ENCODE measurements at regions not wholly inside any gene's neighbourhood (a gene's known extent, or its start where the extent isn't known, plus 50 kb on each side); places are given as distances from the start of the nearest gene placed in this dataset.
A peak's percentile ranks its signal among the peaks of the same experiment; 100 is the strongest.
"Not testable (repeated sequence)": the region's sequence is repeated elsewhere in the genome, so short reads cannot be mapped to it uniquely, and the experiment has no call there.

DNA sequence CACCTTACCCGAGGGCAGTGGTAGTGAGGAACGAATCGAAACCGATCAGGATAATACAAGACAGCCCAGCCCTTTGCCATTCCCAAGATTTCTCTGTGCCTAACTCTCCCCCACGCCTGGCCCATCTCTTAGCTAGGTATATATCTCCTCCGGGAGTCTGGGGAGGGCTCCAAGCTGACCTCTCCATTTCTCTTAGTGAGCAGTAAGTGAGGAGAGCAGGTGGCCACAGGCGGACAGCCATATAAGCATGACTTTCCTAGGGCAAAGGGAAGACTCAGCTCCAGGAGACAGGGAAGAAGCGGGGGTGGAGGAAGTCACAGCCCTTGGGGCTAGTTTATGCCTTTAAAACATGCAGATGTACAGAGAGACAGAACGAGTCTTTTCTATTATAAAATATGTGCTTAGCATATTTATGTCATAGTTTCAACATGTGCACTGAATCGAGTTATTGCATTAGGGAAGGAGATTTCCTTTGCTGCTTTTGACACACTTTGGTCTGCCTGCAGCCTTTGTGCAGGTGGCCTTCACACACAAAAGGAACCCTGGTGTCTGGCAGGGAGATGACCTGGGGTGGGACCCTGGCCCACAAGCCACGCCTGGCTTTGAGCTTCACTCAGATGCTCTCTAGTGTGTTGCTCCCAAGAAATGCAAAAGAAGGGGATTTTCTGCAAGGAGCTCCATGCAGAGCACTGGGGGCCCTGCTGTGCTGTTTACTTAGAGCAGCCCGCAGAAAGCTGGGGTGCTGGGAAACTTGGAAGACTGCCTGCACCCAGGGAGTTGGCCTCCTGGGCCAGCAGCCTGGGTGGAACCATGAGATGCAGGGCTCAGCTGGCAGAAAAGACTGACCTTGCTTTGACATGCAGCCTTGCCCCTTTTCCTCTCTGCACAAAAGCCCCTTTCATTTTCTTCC is 613.3 kb downstream of the BCOR start:
- no peak for DNase-seq

DNA sequence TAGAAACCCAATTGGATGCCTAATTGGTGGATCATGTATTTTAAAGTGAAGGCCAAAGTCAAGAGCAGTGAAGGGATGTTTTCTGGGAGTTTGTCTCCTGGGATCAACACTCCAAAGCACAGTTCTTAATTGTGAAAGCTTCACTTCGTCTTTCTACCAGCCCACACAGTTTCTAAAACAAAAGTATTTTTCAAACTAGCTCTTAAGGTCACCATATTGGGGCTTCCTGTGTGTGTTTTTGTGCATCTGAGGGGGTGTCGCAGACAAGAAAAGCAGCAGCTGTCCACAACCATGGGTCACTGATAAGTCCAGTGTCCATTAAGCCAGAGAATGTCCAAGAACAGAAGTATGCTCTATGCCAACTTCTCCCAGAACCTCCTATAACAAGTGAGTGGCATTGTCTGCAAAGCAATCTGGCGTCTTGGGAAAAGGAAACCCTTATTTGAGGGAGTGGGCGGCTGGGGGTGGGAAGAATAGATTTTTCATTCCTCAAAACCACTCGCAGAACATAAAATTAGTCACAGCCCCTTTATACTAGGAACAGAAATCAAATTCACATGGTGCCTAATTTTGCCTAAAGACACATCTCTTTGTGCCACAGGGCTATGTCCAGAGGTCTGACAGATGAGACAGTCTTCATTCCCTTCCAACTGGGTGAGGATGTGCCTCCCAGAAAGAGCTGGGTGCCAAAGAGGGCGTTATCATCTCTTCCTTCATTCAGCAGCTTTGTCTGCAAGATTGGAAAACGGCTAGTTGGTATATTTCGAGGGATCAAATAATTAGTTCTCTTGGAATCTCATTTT is 610.4 kb downstream of the BCOR start:
- DNase-seq: no peak

DNA sequence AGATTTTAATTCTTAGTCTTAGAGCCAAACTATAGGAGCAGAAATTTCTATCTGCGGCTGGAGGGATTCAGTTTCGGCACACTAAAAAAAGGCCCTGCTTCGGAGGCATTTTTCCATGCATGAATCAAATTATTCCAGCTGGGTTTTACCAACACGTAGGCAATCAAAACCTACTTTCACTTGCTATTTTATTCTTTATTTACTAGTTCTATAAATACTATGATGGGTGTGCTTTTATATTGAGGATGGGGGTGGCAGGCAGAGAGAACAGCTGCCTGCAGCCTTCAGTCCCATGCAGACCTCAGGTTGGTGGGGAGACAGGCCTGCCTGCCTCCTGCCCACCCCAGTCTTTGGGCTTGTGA is 609.8 kb downstream of the BCOR start:
- DNase-seq: no peak

DNA sequence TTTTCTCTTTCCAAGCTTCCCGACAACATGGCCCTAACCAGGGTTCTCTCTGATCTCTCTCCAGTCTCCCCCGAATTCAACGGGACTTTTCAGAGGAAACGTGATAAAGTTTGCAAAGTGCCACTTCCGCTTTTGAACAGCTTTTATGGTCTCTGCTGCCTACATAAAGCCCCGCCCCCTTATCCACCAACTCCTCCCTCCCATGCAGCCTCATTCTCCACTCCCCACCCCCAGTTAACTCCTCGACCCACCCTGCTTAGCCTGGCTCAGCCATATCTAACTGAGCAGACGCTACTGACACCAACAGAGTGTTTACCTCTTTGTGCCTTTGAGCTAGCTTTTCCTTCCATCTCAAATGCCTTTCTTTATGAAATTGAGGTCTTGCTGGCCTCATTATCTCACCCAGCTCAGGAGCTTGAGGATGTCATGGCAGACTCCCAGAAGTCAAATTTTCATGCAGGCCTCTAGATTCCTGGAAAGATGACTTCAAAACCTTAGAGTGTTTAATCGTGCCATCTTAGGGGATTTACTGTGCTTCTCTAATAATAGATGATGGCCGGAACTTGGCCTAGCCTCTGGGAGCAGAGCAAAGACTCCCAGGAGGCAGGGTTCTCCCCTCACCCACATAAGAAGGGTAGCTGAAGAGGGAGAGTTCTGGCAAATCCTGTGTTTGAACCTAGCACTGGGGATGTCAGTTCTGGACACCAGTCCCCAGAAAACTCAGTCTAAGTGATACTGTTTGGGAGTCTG is 606.0 kb downstream of the BCOR start:
- DNase-seq: peak; percentile 67

DNA sequence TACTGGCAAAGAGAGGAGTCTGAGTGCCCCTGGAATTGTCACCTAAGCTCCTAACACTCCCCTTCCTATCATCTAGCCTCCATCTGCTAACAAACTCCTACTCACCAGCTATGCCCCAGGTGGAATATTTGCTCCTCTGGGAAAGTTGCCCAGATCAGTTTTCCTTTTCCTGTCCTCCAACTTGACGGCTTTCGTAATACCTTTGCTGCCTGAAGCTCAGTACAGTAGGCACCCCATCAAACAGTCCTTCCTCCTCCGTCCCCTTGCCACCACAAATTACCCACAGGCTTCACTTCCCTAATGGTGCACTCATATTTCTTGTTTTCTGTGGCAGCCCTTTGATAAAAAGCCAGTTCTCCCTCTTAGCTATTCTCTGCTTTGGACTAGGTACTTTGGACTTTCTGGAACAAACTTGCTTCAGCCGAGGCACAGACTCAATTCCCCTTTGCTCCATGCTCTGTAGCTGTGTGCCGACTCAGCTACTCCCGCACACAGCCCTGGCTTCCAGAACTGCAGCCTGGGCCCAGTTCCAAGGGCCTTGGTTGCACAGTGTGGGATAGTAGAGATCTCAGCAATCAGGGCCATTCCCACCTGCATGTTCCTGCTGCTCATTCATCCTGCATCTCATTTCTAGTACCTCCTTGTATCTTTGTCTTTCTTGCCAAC is 605.1 kb downstream of the BCOR start:
- no peak for DNase-seq

DNA sequence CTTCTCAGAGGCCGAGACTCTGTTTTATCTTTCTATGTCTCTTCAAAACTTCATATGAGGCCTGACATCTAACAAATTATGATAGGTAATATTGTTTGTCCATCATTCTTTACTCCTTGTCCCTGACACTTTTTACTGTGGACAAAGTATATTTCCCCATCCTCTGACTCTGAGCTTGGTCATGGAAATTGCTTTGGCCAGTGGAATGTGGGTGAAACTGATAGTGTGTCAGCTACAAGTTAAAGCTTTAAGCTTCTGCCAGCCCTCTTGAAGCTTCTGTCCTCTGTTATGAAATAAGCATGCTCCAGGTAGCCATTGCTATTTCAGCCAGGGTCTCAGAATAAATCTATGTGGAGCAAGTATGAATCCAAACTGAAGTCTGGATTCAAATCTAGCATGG is 604.6 kb downstream of the BCOR start:
- DNase-seq: no peak

DNA sequence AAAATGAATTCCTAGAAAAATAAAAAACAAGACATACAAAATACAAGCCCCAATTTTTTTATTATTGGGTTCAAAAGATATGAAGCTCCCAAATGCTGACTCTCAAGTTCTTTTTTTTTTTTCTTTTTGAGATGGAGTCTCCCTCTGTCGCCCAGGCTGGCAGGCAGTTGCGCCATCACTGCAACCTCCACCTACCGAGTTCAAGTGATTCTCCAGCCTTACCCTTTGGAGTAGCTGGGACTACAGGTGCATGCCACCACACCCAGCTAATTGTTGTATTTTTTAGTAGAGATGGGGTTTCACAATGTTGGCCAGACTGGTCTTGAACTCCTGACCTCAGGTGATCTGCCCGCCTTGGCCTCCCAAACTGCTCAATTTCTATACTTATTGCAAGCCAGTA is 600.6 kb downstream of the BCOR start:
- DNase-seq: not testable (repeated sequence)

DNA sequence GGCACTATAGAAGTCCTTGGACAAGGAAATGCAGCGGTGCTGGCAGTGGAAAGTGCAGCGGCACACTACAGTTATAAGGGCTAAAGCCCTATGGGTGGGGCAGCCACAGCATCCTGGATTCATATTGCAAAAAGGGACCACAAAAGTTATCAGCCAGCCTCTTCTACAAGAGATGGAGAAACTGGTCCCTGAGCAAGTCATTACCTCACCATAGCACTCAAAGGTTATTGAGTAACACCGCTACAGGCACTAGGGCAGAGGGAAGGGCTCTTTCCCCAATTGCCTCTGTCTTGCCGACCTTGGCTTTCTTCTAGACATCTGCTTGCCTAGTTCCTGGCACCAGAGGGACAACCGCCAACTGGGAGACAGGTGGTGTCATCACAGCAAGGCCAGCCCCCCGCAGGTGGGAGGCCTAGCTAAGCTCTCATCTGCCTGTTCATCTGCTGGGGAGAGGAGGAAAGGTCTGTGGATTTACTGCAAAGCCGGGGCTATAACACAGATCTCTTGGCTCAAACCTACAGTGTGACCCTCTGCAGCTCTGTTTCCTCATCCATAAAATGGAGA is 600.0 kb downstream of the BCOR start:
- no peak for DNase-seq

DNA sequence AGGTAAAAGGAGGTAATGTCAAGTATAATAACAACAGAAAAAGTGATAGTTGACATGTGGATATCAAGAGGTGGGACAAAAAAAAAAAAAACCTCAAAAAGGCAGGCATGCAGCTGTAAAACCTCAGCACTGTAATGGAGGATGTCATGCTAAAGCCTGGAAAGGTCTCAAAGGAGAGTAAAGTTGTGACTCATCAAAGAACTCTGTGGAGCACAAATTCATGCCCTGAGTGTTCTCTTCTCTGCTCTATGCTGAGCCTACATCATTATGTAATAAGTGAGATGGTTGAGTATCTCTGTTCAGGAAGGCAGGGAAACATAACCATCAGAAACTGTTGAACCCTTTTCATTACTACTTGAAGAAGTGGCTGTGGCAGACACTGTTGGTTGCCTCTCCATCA is 597.8 kb downstream of the BCOR start:
- DNase-seq: no peak

DNA sequence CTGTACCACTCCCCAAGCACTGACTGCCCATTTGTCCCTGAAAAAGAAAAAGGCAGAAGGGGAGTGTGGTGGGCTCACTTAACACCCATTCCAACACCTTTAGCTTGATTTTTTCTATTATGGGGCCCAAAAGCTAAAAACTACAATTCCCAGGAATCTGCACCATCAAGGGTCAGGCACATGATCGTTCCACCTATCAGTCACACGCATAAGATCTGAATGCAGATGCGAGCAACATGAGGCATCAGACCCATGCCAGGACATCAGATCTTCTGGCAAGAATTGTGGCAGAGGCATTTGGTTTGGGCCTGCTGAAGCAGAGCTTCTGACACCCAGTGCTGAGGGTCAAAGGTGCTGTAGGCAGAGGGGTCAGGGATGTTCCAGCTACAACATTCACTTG is 595.9 kb downstream of the BCOR start:
- DNase-seq: no peak

DNA sequence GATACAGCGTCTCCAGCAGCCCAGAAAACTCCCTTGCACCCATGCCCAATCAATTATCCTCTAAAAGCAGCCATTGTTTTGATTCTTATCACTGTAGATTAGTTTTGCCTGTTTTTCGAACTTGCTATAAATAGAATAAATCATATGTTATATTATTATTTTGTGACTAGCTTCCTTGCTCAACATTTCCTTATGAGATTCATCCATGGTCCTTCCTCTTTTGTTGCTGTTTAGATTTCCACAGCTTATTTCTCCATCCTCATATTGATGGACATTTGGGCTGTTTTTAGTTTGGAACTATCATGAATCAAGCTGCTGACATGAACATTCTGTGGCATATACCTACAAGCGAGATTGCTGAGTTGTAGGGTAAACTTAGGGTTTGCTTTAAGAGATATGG is 595.3 kb downstream of the BCOR start:
- no peak for DNase-seq

DNA sequence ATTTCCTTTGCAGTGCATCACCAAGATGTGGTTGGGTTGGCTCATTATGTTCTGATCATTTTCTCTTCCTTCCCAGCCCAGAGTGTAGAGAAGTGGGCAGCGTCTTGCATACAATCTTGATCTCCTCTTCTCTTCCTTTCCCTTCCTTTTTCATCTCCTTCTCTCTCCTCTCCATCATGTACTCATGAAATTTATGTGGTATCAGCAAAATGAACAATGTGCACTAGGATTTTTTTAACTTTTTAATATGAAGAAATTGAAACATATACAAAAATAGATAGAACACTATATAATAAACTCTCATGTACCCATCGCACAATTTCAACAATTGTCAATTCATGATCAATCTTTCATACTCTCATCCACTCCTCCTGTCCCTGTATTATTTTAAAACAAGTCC is 593.5 kb downstream of the BCOR start:
- no peak for DNase-seq

DNA sequence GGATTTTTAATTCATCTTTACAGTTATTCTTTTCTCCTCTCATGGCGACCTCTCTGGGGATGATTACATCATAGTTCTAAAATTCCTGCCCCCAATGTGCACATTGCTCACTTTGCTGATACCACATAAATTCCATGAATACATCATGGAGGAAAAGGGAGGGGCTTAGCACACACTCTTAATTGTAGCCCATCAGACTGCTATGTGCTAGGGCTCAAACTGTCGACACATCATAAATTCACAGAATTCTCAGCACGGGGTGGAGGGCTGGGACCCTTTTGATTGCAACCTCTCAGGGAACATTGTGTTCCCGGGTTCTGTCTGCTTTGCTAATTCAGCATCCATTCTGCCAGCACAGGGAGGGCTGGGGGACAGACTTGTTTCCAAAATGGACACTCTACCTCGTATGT is 592.9 kb downstream of the BCOR start:
- DNase-seq: no peak

DNA sequence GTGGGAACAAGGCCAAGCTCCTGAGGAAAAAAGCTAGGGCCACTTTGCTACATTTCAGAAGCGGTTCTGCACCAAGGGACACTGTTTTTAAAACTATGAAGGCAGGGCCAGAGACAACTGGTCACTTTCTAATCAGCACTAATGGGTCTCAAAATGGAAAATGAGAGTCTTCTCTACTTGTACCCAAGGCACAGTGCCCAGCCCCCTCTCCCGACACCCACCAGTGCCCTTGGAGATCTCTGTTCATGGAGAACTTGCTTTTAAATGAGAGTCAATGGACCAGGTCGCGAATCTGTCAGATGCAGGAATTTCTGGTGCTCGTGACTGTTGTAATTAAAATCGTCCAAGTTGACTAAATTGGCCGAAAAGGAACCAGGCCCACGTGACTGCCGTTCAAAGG is 591.6 kb downstream of the BCOR start:
- DNase-seq: no peak

DNA sequence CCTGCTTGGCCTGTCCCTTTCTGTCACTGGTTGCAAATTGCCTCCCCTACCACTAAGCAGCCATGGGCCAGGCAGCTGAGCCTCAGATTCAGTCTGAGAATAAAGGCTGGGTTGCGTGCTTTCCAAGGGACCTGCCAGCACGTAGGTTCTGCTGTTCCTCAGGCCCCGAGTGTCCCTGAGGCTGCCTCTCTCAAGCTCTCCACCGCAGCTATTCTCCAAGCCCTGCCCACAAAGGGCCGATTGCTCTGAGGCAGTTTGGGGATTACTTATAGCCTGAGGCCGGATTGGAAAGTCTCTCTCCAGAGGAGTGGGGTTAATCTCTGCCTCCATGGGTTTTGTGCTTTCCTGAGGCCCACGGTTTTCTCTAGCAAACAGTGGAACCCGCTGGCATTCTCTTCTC is 590.7 kb downstream of the BCOR start:
- DNase-seq: no peak

DNA sequence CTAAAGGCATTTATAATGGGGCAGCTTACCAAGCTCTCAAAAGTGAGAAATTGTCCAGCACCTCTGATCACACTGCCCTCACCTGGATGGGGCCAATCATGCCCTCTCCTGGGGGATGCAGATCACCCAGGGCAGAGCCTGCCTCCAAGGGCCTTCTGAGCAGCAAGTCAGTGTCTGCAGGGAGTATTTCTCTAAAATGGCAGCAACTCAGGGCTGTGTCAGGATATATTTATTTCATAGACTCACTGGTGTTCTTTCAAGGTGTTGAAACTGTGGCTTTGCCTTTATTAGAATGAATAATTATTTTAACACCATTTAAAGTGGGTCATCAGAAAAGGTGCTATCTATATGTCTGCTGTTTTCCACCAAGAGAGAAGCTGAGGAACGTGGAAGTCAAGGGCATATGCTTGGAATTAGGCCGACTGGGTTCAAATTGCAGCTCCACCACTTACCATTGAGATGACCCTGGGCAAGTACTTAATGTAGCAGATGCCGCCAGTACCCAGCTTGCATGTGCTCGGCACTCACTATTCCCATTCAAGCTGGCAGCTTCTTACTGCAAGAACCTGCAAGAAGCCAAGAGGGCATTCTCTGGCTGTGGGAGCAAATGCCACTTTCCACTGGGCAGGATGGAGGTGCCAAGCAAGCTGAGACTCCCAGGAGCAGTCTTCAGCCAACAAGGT is 590.0 kb downstream of the BCOR start:
- no peak for DNase-seq

DNA sequence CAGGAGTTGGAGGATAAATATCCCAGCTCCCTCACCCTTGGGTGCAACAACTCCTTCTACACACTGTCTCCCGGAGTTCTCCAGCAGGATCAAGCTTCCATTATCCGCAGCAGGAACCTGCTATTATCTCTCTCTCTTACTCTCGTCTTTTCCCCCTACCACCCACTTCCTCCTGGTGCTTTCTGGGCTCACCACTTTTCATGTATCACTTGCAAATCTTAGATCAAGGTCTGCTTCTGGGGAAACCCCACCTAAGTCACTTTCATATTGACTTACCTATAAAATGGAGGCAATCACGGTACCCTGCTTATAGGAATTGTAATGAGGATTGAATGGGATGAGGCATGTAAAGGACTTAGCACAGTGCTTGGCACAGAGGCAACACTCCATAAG is 589.5 kb downstream of the BCOR start:
- peak; percentile 18 for DNase-seq

DNA sequence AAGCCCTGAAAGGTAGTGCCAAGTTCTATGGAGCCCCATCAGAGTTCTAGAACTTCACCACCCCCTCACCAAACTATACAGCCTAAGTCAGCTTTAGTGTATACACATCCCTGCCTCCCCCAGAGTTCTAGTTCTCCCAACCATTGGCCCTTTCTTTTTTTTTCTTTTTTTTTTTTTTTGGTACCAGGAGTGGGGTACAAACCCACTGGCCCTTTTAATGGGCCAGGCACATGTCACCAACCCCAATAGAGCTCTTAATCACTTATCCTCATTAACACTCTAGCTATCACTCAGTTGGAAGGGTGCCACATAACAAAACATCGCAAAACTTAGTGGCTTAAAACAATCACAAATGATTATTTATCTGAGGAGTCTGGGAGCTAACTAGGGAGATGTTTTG is 588.6 kb downstream of the BCOR start:
- no peak for DNase-seq

DNA sequence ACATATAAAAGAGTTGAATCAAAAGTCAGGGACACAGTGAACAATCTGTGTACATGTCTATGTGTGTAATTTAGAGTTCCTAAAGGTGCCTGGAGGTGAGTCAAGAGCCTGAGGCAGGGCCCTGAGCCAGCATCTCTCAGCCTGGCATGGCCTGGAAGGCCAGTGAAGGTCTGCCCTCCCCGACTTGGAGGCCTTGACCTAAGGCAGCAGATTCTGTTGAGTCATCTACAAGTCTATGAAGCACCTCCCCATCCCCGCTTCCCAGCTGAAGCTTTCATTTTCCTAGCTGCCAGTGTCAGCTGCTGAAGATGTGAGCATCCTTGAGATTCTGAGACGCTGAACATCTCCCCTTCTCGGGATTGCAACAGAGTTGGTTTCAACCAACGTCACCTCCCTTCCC is 583.9 kb downstream of the BCOR start:
- DNase-seq: no peak

DNA sequence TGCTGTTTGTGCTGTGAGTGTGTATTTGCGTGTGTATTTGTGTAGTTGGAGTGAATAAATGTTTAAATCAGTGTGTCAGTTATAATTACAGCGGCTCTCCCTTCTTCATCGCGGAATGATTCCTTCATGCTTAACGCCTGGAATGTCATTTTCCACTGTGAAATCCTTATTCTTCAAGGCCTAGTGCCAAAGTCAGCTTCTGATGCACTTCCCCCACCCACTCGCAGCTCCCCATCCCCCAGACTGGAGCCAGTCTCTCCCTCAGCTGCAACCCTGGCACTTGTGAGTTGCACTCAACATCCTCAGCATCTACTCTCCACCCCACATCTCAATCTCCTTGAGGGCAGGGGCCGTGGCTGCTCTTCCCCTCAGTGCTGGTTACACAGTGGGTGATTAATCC is 583.0 kb downstream of the BCOR start:
- DNase-seq: no peak

DNA sequence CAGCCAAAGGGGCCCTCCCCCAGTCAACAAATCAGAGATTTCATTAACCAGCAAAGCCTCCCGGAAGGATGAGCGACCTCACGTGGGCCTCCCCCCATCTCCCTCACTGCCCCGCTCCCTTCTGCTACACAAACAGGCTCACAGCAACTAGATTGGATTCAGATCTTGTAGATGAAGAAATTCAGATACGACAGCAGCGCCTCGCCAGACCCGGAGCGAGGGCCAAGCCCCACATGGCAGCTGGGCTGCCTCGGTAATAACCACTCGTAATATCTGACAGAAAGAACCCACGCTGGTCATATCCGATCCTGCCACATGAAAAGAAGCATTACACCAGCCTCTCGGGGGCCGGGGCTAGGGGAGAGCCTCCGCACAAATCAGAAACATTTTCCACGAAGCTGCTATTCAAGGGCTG is 581.3 kb downstream of the BCOR start:
- DNase-seq: no peak

DNA sequence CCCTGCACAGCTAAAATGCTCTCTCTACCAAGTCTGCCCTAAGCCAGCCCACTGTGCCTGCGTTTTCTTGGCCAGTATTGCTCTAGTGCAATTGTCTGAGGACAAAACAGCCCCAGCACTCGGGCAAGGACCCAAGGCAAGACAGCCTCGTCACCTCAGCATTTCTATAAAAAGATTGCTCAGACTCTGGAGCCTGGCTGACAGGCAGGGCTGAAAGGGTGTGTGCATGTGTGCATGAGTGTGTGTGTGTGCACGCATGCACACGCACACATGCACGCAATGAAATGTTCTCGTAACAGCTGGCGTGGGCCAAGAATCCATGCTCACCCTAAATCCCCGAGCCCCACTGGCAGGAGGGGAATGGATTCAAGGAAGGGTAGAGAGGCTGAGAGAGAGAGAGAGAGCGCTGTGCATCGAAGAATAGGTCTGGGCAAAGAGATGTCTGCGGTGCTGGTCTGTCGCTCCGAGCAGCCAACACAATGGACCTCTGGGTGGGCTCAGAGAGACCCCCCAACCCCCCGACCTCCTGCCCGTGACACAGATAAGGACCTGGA is 579.2 kb downstream of the BCOR start:
- no peak for DNase-seq
